Adrenal gland (tissue), 5 donors: ENCODE measurements at regions not wholly inside any gene's neighbourhood (a gene's known extent, or its start where the extent isn't known, plus 50 kb on each side); places are given as distances from the start of the nearest gene placed in this dataset.

Source experiments
- CTCF ChIP-seq, 6 experiments: fragments of 450-650 bp in 4 of 6; fragments of 200-600 bp in 2 of 6; sonication (generic) in 1 of 6; IDR thresholded peaks; 1 replicate in 5 of 6; 2 replicates in 1 of 6; pipeline versions ENCODE4 v1.5.1 to v1.8.0; 2016 to 2021; ENCODE audit warnings: antibody characterized with exemption in 6 of 6, mild to moderate bottlenecking in 2 of 6, moderate library complexity in 1 of 6
- POLR2A ChIP-seq, 2 donors: fragments of 450-650 bp; IDR thresholded peaks; one replicate each; pipeline ENCODE4 v1.6.1; 2017; ENCODE audit warnings: antibody characterized with exemption in 2 of 2, mild to moderate bottlenecking in 2 of 2, moderate library complexity in 1 of 2
- donor health status: DM: no; HTN: no; CAD: no.

- TF ChIP-seq CTCF (IDR thresholded peaks at IDR 0.05) (no peak), POLR2A (IDR thresholded peaks at IDR 0.05) (no peak)
These were observed 108.3 kb downstream of the AGTR2 start for GRCh38 chrX:116278826-116279225.
